ENCODE measurements at regions not wholly inside any gene's neighbourhood (a gene's known extent, or its start where the extent isn't known, plus 50 kb on each side); places are given as distances from the start of the nearest gene placed in this dataset.
"Not testable (repeated sequence)": the region's sequence is repeated elsewhere in the genome, so short reads cannot be mapped to it uniquely, and the experiment has no call there.

- no peak for DNase-seq (ENCODE audit: low read depth in 2 of 2)
Measured at GRCh38 chr18:67007999-67008398, 404.1 kb upstream of the CDH19 start.

DNA sequence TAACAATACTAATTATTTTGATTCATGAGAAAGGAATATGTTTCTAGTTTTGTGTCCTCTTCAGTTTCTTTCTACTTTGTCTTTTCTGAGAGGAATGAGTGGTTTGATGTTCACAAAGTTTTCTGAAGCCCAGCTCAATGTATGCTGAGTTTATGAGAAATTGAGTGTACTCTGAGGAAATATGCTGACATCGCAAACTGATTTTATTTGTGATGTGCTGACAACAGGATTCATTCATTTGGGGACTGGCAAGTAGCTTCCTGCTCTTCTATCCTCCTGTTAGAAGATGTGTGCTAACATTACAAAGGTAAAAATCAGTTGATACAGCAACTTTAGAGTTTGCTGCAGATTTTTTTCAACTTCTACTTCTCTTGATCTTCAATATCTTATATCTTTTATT lies 403.2 kb upstream of the CDH19 start:
- DNase-seq (ENCODE audit: low read depth in 2 of 2): no peak

GRCh38 chr18:67001052-67001451 lies 397.2 kb upstream of the CDH19 start:
- no peak for DNase-seq (ENCODE audit: low read depth in 2 of 2)

DNA sequence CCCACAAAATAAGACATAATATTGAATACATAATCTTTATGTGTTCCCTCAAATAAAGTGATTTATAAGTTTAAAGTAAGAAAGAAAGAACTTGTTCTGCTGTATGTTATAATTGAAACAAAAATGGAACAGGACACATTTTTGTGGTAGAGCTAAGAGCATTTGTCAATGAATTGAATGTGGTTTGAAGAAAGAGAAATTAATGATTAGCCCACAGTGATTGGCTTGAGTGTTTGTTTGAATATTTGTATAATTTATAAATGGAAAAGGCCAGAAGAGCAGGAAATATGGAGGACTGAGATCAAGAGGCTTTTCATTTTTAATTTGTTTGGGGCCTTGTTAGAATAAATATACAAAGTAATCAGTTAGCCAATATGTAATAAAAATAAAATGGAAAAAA lies 395.1 kb upstream of the CDH19 start:
- DNase-seq (ENCODE audit: low read depth in 2 of 2): no peak

DNA sequence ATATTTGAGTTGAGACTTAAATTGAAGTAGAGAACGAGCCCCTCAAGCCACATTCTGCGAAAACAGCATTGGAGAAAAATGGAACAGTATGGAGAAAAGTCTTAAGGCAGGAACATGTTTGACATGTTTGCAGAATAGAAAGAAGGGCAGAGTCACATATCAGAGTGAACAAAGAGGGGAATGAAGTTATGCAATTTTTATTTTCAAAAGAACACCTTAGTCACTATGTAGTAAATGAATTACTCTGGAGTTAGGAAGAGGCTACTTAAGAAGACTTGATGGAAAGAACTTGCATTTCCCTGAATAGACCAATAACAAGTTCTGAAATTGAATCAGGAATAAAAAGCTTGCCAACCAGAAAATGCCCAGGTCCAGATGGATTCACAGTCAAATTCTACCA lies 391.4 kb upstream of the CDH19 start:
- DNase-seq (ENCODE audit: low read depth in 2 of 2): no peak

GRCh38 chr18:66994790-66995189 lies 390.9 kb upstream of the CDH19 start:
- DNase-seq (ENCODE audit: low read depth in 2 of 2): no peak

DNA sequence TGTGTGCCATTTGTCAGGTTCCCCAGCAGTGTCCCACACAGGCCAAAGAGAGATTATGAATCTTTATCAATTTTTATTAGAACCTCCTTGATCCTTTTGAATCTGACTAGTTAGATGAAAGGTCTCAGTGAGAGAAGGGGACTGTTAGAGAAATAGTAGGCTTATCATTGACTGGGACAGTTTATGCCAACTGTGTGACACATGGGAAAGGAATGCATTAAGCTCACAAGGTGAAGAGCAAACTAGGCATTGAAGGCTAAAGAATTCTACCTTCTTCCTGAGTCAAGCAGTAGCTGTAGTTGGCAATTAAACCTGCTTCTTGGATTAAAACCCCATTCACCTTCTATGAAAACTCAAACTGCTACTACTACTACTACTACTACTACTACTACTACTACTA lies 389.6 kb upstream of the CDH19 start:
- DNase-seq (ENCODE audit: low read depth in 2 of 2): no peak

- DNase-seq (ENCODE audit: low read depth in 2 of 2): no peak
Measured at GRCh38 chr18:66990909-66991308, 387.0 kb upstream of the CDH19 start.

DNA sequence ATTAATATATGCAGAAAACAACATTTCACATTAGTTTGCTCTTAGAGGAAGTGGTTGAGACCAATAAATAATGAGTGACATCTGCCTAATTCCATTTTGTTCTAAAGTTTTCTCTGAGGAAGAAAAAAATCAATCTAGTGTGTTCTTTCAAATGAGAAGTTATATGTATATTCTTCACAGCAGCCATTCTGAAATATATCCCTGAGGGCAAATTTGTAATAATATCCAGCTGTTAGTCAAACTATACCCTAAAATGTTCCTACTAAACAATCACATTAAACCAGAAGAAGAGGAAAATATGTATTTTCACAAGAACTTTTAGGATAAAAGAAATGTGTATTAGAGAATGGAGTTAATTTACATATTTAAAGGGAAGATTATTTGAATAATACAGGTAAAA lies 375.1 kb upstream of the CDH19 start:
- DNase-seq (ENCODE audit: low read depth in 2 of 2): no peak

- DNase-seq (ENCODE audit: low read depth in 2 of 2): no peak
Measured at GRCh38 chr18:66972681-66973080, 368.8 kb upstream of the CDH19 start.

GRCh38 chr18:66971960-66972359 lies 368.1 kb upstream of the CDH19 start:
- DNase-seq (ENCODE audit: low read depth in 2 of 2): no peak

DNA sequence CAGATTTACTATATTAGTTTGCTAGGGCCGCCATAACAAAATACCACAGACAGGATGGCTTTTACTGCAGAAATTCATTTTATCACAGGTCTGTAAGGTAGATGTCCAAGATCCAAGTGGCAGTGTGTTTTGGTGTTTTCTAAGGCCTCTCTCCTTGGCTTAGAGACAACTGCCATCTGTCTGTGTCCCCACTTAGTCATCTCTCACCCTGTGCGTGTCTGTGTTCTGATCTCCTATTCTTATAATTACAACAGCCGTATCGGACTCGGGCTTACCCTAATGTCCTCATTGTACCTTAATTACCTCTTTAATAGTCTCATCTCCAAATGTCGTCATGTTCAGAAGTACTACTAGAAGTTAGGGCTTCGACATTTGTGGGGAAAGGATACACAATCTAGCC lies 362.3 kb upstream of the CDH19 start:
- DNase-seq (ENCODE audit: low read depth in 2 of 2): no peak

- no peak for DNase-seq (ENCODE audit: low read depth in 2 of 2)
Measured at GRCh38 chr18:66958309-66958708, 354.4 kb upstream of the CDH19 start.

DNA sequence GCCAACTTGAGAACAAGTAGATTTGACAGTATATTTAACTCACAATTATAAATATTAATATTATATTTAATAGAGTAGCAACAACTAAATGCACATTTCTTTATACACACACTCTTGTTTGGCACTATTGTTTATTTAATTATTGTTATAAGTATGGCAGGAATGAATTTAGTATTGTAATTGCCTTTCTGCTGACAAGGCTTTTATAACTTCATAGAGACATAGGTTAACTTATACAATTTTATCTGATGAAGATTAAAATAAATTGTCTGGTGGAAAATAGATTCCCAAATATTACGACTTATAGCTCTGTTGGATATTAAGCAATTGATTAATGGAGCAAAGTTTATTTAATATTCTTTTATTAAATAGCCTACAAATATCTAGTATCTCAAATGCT lies 347.9 kb upstream of the CDH19 start:
- no peak for DNase-seq (ENCODE audit: low read depth in 2 of 2)

- no peak for DNase-seq (ENCODE audit: low read depth in 2 of 2)
Measured at GRCh38 chr18:66949419-66949818, 345.5 kb upstream of the CDH19 start.

GRCh38 chr18:66937546-66937945 lies 333.7 kb upstream of the CDH19 start:
- no peak for DNase-seq (ENCODE audit: low read depth in 2 of 2)

DNA sequence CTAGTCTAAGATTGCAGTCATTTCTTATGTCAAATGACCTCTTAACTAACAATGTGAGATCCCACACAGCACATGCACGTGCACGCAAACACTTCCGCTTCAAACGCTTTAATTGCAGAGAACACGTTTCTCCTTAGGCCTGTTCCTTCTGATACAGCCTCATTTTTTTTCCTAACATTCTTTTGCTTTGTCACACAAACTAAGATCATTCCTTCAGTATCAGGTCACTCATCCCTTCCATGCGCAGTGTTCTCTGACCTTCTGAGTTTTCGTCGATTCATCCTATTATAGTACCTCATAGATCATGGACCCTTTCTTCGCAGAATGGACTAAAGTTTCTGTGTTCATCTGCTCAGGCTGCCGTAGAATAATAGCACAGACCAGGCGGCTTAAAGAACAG lies 327.1 kb upstream of the CDH19 start:
- DNase-seq (ENCODE audit: low read depth in 2 of 2): no peak

GRCh38 chr18:66916834-66917233 lies 312.9 kb upstream of the CDH19 start:
- DNase-seq (ENCODE audit: low read depth in 2 of 2): no peak

DNA sequence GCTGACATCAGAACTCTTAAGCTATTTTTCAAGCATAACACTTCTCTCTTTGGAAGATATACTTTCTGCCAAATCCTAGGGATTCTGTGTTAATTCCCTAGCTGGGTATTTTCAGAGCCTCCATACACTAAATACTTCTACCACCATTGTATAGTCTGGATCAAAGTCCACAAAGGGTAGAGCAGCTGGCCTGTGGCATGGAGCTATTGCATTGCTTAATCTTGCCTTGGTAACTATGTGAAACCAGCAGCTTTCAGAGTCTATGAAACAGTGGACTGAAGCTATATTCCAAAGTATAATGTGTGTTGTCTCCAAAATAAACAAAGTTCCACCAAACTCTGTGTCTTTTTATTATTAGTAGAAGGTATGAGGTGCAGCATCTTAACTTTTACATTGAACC lies 296.9 kb upstream of the CDH19 start:
- DNase-seq (ENCODE audit: low read depth in 2 of 2): no peak

GRCh38 chr18:66895631-66896030 lies 291.7 kb upstream of the CDH19 start:
- no peak for DNase-seq (ENCODE audit: low read depth in 2 of 2)

DNA sequence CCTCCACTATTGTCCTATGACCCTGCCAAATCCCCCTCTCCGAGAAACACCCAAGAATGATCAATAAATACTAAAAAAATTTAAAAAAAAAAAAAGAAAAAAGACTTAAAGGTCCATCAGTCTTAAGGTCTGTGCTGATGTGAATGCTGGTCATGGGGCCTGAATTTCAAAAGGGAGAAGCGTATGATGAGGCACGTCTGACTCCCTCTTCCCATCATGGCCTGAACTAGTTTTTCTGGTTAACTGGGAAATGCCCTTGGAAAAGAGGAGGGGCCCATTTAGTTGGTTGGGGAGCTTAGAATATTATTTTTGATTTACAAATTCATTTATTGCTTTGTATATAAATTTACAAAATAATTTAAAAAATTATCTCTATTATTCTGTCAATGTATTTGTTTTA lies 291.0 kb upstream of the CDH19 start:
- DNase-seq (ENCODE audit: low read depth in 2 of 2): no peak

DNA sequence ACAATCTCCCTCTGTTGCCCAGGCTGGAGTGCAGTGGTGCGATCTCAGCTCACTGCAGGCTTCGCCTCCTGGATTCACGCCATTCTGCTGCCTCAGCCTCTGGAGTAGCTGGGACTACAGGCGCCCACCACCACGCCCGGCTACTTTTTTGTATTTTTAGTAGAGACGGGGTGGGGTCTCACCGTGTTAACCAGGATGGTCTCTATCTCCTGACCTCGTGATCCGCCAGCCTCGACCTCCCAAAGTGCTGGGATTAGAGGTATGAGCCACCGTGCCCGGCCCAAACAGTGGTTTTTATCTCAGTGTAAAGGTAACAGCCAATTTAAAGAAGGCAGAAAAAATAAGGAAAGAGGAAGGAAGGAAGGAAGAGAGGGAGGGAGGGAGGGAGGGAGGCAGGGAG lies 288.5 kb upstream of the CDH19 start:
- not testable (repeated sequence) for DNase-seq (ENCODE audit: low read depth in 2 of 2)

- DNase-seq (ENCODE audit: low read depth in 2 of 2): no peak
Measured at GRCh38 chr18:66874812-66875474, 271.1 kb upstream of the CDH19 start.

GRCh38 chr18:66874375-66874774 lies 270.5 kb upstream of the CDH19 start:
- DNase-seq (ENCODE audit: low read depth in 2 of 2): no peak

Measured in stimulated activated CD4-positive, alpha-beta T cell treated with anti-CD3 and anti-CD28 coated beads, Interleukin-4, amount 100 ng/mL, for 48 hours (primary cell).